ENCODE measurements at regions not wholly inside any gene's neighbourhood (a gene's known extent, or its start where the extent isn't known, plus 50 kb on each side); places are given as distances from the start of the nearest gene placed in this dataset.

GRCh38 chr16:66238696-66239095 lies 127.8 kb upstream of the CDH5 start:
- no peak for TF ChIP-seq KDM1A (IDR thresholded peaks at IDR 0.05; ENCODE audit: borderline replicate concordance, low read length)
- no peak for TF ChIP-seq POLR2A (IDR thresholded peaks at IDR 0.05; ENCODE audit: control extremely low read depth in 1 of 2, low read depth in 2 of 2, low read length in 2 of 2)
- no peak for TF ChIP-seq SIX5 (IDR thresholded peaks at IDR 0.05; ENCODE audit: low read depth, low read length)
- no peak for TF ChIP-seq CTCF (IDR thresholded peaks at IDR 0.05; ENCODE audit: control extremely low read depth in 1 of 3, insufficient read depth in 1 of 3, low read depth in 1 of 3, low read length in 3 of 3)
- TF ChIP-seq CREB1 (IDR thresholded peaks at IDR 0.05): no peak
- no peak for TF ChIP-seq POLR2AphosphoS5 (IDR thresholded peaks at IDR 0.05; ENCODE audit: low read depth, low read length)
- TF ChIP-seq ZNF274 (IDR thresholded peaks at IDR 0.05; ENCODE audit: borderline replicate concordance, extremely low read depth, low read length): no peak
- no peak for TF ChIP-seq RAD21 (IDR thresholded peaks at IDR 0.05 in 1 of 2, conservative IDR thresholded peaks at IDR 0.05 in 1 of 2; ENCODE audit: low read depth in 2 of 2, low read length in 2 of 2)
- no peak for TF ChIP-seq SRF (IDR thresholded peaks at IDR 0.05; ENCODE audit: low read depth, low read length)

Data from H1 (cell line).